HuH-7 (cell line): ENCODE measurements at regions not wholly inside any gene's neighbourhood (a gene's known extent, or its start where the extent isn't known, plus 50 kb on each side); places are given as distances from the start of the nearest gene placed in this dataset.

ENCODE experiments used
- DNase-seq: peaks from one replicate; pipeline ENCODE4 v3.0.0; 2011; ENCODE audit warnings: low spot score

- no peak for DNase-seq
These were observed 151.3 kb upstream of the NCK2 start for GRCh38 chr2:105593221-105593967.

- no peak for DNase-seq
These were observed 152.4 kb upstream of the NCK2 start for GRCh38 chr2:105592288-105592687.

GRCh38 chr2:105590780-105591660, 153.7 kb upstream of the NCK2 start:
- DNase-seq = no peak

GRCh38 chr2:105588581-105588980, 156.1 kb upstream of the NCK2 start:
- DNase-seq = no peak

- no peak for DNase-seq
These were observed 157.1 kb upstream of the NCK2 start for GRCh38 chr2:105587637-105588036.

GRCh38 chr2:105584435-105585010, 160.2 kb upstream of the NCK2 start:
- DNase-seq = no peak

- peak; percentile 46 for DNase-seq
These were observed 161.6 kb upstream of the NCK2 start for GRCh38 chr2:105582952-105583660.

- DNase-seq = no peak
These were observed 163.2 kb upstream of the NCK2 start for GRCh38 chr2:105581555-105581944.

GRCh38 chr2:105580870-105581554, 163.7 kb upstream of the NCK2 start:
- DNase-seq = no peak

- DNase-seq = no peak
These were observed 164.5 kb upstream of the NCK2 start for GRCh38 chr2:105580216-105580615.

GRCh38 chr2:105578166-105578565, 166.5 kb upstream of the NCK2 start:
- DNase-seq = no peak

GRCh38 chr2:105577762-105578161, 166.9 kb upstream of the NCK2 start:
- no peak for DNase-seq

GRCh38 chr2:105576440-105577241, 168.1 kb upstream of the NCK2 start:
- peak; percentile 39 for DNase-seq

GRCh38 chr2:105576050-105576439, 168.7 kb upstream of the NCK2 start:
- DNase-seq = no peak

GRCh38 chr2:105575499-105576025, 169.2 kb upstream of the NCK2 start:
- no peak for DNase-seq

GRCh38 chr2:105574796-105575344, 169.8 kb upstream of the NCK2 start:
- DNase-seq = no peak

GRCh38 chr2:105573910-105574655, 170.6 kb upstream of the NCK2 start:
- DNase-seq = no peak

- DNase-seq = no peak
These were observed 171.2 kb upstream of the NCK2 start for GRCh38 chr2:105573490-105573889.

- DNase-seq = no peak
These were observed 172.7 kb upstream of the FHL2 start for GRCh38 chr2:105571445-105571987.
